ENCODE measurements at regions not wholly inside any gene's neighbourhood (a gene's known extent, or its start where the extent isn't known, plus 50 kb on each side); places are given as distances from the start of the nearest gene placed in this dataset.

- Histone ChIP-seq H3K4me3 (ENCODE audit: low read length) (no peak overlapping the region), H3K27me3 (ENCODE audit: insufficient read depth, low read depth, low read length) (no peaks in the 10 kb centered on the region), H4K20me1 (ENCODE audit: insufficient read depth) (no peaks in the 10 kb centered on the region), H3K9me3 (ENCODE audit: low read length) (no peaks in the 10 kb centered on the region), H3K9me2 (ENCODE audit: insufficient read depth, low read length) (no peaks in the 10 kb centered on the region), H3F3A (ENCODE audit: insufficient read depth, low read length, poor library complexity, severe bottlenecking) (no peaks in the 10 kb centered on the region), H3K9ac (ENCODE audit: low read length) (no peak overlapping the region), H3K79me2 (replicated peaks; ENCODE audit: insufficient read depth, low read length) (no peaks in the 10 kb centered on the region), H3K36me3 (ENCODE audit: insufficient read depth, low read length) (no peaks in the 10 kb centered on the region), H2AFZ (ENCODE audit: low read depth, low read length) (no peak overlapping the region), H3K27ac (ENCODE audit: low read length) (no peak overlapping the region), H3K4me2 (ENCODE audit: low read length) (no peak overlapping the region)
- no peak for TF ChIP-seq SMC3 (conservative IDR thresholded peaks at IDR 0.05; ENCODE audit: poor library complexity)
These were observed 124.5 kb downstream of the CMPK2 start for GRCh38 chr2:6741229-6741628.

- Histone ChIP-seq H3F3A (ENCODE audit: insufficient read depth, low read length, poor library complexity, severe bottlenecking) (no peaks in the 10 kb centered on the region), H3K27me3 (ENCODE audit: insufficient read depth, low read depth, low read length) (no peaks in the 10 kb centered on the region), H3K4me2 (ENCODE audit: low read length) (no peak overlapping the region), H3K9ac (ENCODE audit: low read length) (no peak overlapping the region), H3K9me2 (ENCODE audit: insufficient read depth, low read length) (no peaks in the 10 kb centered on the region), H3K27ac (ENCODE audit: low read length) (no peak overlapping the region), H3K79me2 (replicated peaks; ENCODE audit: insufficient read depth, low read length) (no peaks in the 10 kb centered on the region), H3K36me3 (ENCODE audit: insufficient read depth, low read length) (no peaks in the 10 kb centered on the region), H4K20me1 (ENCODE audit: insufficient read depth) (no peaks in the 10 kb centered on the region), H2AFZ (ENCODE audit: low read depth, low read length) (no peak overlapping the region), H3K9me3 (ENCODE audit: low read length) (no peaks in the 10 kb centered on the region), H3K4me3 (ENCODE audit: low read length) (no peak overlapping the region)
- no peak for TF ChIP-seq EZH2 (IDR thresholded peaks at IDR 0.05; ENCODE audit: borderline replicate concordance, insufficient read depth, low read length, poor library complexity, severe bottlenecking)
- TF ChIP-seq RAD21 (conservative IDR thresholded peaks at IDR 0.05): no peak
- TF ChIP-seq, protein P1, sequence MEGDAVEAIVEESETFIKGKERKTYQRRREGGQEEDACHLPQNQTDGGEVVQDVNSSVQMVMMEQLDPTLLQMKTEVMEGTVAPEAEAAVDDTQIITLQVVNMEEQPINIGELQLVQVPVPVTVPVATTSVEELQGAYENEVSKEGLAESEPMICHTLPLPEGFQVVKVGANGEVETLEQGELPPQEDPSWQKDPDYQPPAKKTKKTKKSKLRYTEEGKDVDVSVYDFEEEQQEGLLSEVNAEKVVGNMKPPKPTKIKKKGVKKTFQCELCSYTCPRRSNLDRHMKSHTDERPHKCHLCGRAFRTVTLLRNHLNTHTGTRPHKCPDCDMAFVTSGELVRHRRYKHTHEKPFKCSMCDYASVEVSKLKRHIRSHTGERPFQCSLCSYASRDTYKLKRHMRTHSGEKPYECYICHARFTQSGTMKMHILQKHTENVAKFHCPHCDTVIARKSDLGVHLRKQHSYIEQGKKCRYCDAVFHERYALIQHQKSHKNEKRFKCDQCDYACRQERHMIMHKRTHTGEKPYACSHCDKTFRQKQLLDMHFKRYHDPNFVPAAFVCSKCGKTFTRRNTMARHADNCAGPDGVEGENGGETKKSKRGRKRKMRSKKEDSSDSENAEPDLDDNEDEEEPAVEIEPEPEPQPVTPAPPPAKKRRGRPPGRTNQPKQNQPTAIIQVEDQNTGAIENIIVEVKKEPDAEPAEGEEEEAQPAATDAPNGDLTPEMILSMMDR (IDR thresholded peaks at IDR 0.05; ENCODE audit: poor library complexity, severe bottlenecking): no peak
- no peak for TF ChIP-seq TAF1 (IDR thresholded peaks at IDR 0.05; ENCODE audit: low read depth)
- TF ChIP-seq, protein P2, sequence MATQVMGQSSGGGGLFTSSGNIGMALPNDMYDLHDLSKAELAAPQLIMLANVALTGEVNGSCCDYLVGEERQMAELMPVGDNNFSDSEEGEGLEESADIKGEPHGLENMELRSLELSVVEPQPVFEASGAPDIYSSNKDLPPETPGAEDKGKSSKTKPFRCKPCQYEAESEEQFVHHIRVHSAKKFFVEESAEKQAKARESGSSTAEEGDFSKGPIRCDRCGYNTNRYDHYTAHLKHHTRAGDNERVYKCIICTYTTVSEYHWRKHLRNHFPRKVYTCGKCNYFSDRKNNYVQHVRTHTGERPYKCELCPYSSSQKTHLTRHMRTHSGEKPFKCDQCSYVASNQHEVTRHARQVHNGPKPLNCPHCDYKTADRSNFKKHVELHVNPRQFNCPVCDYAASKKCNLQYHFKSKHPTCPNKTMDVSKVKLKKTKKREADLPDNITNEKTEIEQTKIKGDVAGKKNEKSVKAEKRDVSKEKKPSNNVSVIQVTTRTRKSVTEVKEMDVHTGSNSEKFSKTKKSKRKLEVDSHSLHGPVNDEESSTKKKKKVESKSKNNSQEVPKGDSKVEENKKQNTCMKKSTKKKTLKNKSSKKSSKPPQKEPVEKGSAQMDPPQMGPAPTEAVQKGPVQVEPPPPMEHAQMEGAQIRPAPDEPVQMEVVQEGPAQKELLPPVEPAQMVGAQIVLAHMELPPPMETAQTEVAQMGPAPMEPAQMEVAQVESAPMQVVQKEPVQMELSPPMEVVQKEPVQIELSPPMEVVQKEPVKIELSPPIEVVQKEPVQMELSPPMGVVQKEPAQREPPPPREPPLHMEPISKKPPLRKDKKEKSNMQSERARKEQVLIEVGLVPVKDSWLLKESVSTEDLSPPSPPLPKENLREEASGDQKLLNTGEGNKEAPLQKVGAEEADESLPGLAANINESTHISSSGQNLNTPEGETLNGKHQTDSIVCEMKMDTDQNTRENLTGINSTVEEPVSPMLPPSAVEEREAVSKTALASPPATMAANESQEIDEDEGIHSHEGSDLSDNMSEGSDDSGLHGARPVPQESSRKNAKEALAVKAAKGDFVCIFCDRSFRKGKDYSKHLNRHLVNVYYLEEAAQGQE (IDR thresholded peaks at IDR 0.05; ENCODE audit: borderline replicate concordance): no peak
- TF ChIP-seq MXI1 (conservative IDR thresholded peaks at IDR 0.05; ENCODE audit: poor library complexity, severe bottlenecking): no peak
- TF ChIP-seq SMC3 (conservative IDR thresholded peaks at IDR 0.05; ENCODE audit: poor library complexity): no peak
- TF ChIP-seq EP300 (conservative IDR thresholded peaks at IDR 0.05; ENCODE audit: poor library complexity, severe bottlenecking): no peak
- no peak for TF ChIP-seq POLR2AphosphoS5 (IDR thresholded peaks at IDR 0.05)
These were observed 121.7 kb downstream of the CMPK2 start for GRCh38 chr2:6744038-6744437.

- Histone ChIP-seq H3K79me2 (replicated peaks; ENCODE audit: insufficient read depth, low read length) (no peaks in the 10 kb centered on the region), H4K20me1 (ENCODE audit: insufficient read depth) (no peaks in the 10 kb centered on the region), H3K27ac (ENCODE audit: low read length) (no peak overlapping the region), H3K9ac (ENCODE audit: low read length) (no peak overlapping the region), H3K36me3 (ENCODE audit: insufficient read depth, low read length) (no peaks in the 10 kb centered on the region), H2AFZ (ENCODE audit: low read depth, low read length) (no peak overlapping the region), H3F3A (ENCODE audit: insufficient read depth, low read length, poor library complexity, severe bottlenecking) (peaks cover 3% of the 10 kb centered on the region), H3K4me3 (ENCODE audit: low read length) (no peak overlapping the region), H3K27me3 (ENCODE audit: insufficient read depth, low read depth, low read length) (no peaks in the 10 kb centered on the region), H3K4me2 (ENCODE audit: low read length) (no peak overlapping the region), H3K9me3 (ENCODE audit: low read length) (no peaks in the 10 kb centered on the region), H3K9me2 (ENCODE audit: insufficient read depth, low read length) (no peaks in the 10 kb centered on the region)
- TF ChIP-seq, protein P1 (IDR thresholded peaks at IDR 0.05; ENCODE audit: poor library complexity, severe bottlenecking): no peak
- no peak for TF ChIP-seq POLR2AphosphoS5 (IDR thresholded peaks at IDR 0.05)
- TF ChIP-seq RAD21 (conservative IDR thresholded peaks at IDR 0.05): no peak
- no peak for TF ChIP-seq MXI1 (conservative IDR thresholded peaks at IDR 0.05; ENCODE audit: poor library complexity, severe bottlenecking)
- TF ChIP-seq, protein P2 (IDR thresholded peaks at IDR 0.05; ENCODE audit: borderline replicate concordance): no peak
- no peak for TF ChIP-seq SMC3 (conservative IDR thresholded peaks at IDR 0.05; ENCODE audit: poor library complexity)
These were observed 118.3 kb downstream of the CMPK2 start for GRCh38 chr2:6747433-6747832.

Measured in neural cell (in vitro differentiated cells).